Esophagus (tissue), 2 donors: ENCODE measurements at regions not wholly inside any gene's neighbourhood (a gene's known extent, or its start where the extent isn't known, plus 50 kb on each side); places are given as distances from the start of the nearest gene placed in this dataset.

Experiments used
- H3K27ac ChIP-seq, 2 donors: one replicate each; pipeline ENCODE4 v1.5.1; 2013; ENCODE audit warnings: low read depth in 2 of 2, mild to moderate bottlenecking in 2 of 2, inconsistent platforms in 1 of 2, low read length in 1 of 2, moderate library complexity in 1 of 2
- H3K27me3 ChIP-seq, 2 donors: one replicate each; pipeline ENCODE4 v1.6.1; 2013; ENCODE audit warnings: low read length in 2 of 2, control low read depth in 1 of 2, mild to moderate bottlenecking in 1 of 2; ENCODE audit not compliant: insufficient read depth in 2 of 2, control insufficient read depth in 1 of 2
- H3K36me3 ChIP-seq, 2 donors: one replicate each; pipeline ENCODE4 v1.6.1; 2013; ENCODE audit warnings: low read length in 1 of 2; ENCODE audit not compliant: control insufficient read depth in 2 of 2, insufficient read depth in 2 of 2
- H3K4me1 ChIP-seq, 2 donors: one replicate each; pipeline ENCODE4 v1.6.1; 2013; ENCODE audit warnings: low read length in 1 of 2; ENCODE audit not compliant: control insufficient read depth in 2 of 2, insufficient read depth in 2 of 2
- H3K4me3 ChIP-seq, 2 donors: one replicate each; pipeline ENCODE4 v1.5.1; 2013; ENCODE audit warnings: low read length in 2 of 2, mild to moderate bottlenecking in 2 of 2, low read depth in 1 of 2, moderate library complexity in 1 of 2
- H3K9me3 ChIP-seq, 2 donors: one replicate each; pipeline ENCODE4 v1.6.1; 2013; ENCODE audit warnings: mild to moderate bottlenecking in 2 of 2, low read depth in 1 of 2, low read length in 1 of 2, moderate library complexity in 1 of 2; ENCODE audit not compliant: control insufficient read depth in 2 of 2, insufficient read depth in 1 of 2
- WGBS, 2 donors: extraction: QIAGEN DNeasy Blood & Tissue Kit; methylation state at CpG; one replicate each; pipeline ENCODE4 v1.1.7; 2013; 5-methylcytosine and 5-hydroxymethylcytosine counted together
- donor health status: healthy with polysubstance abuse.
- donor health status: Bipolar disorder and iron deficiency.

DNA sequence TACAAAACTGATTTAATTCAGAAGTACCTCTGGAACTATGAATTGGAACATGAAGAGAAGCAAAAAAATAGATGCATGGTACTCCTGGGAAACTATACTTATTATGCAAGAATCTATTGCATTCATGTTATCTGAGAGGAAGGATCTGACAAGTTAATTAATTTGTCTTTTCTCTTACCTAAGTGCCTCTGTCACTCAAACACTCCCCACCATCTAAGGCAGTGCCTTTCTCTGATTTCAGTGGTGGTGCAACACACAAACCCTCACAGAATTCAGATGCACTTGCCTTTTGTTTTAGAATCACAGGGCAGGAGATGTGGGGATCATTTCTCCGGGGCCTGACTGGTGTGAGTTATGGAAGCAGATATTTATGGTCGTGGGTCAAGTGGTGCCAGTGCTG, 52.5 kb upstream of the C9orf72 start:
- 46 to 51% methylated on average over 2 of the region's 2 CpGs for WGBS, 2 donors
- H3K9me3 ChIP-seq, result no peaks in the 10 kb centered on the region
- no peak overlapping the region for H3K4me3 ChIP-seq
- H3K27ac ChIP-seq, result no peak overlapping the region
- H3K27me3 ChIP-seq, result no peaks in the 10 kb centered on the region
- H3K4me1 ChIP-seq, result no peaks in the 10 kb centered on the region
- no peaks in the 10 kb centered on the region for H3K36me3 ChIP-seq

- Histone ChIP-seq H3K36me3 (no peaks in the 10 kb centered on the region), H3K4me3 (no peak overlapping the region), H3K4me1 (no peaks in the 10 kb centered on the region), H3K27me3 (no peaks in the 10 kb centered on the region), H3K9me3 (no peaks in the 10 kb centered on the region), H3K27ac (no peak overlapping the region)
- 45 to 53% methylated on average over 8 of the region's 8 CpGs for WGBS, 2 donors
Measured at GRCh38 chr9:27626244-27627187, 53.2 kb upstream of the C9orf72 start.

DNA sequence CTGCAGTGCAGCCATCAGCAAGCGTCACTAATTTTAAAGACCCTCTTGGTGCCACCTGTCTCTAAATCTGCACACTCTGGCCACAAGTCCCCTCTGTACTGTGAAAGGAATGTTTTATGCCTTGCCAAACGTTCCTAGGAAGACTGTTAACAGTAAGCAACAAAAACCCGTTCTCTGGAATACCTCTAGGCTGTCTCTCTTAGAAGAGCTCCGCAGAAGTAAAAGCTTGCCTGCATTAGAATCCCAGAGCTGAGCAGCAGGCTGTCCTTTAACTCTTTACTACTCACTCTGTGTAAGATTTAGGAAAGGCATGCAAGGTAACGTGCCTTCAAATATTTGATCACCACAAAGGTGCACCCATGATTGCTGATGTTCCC, 53.9 kb upstream of the C9orf72 start:
- no peak overlapping the region for H3K27ac ChIP-seq
- H3K9me3 ChIP-seq, result no peaks in the 10 kb centered on the region
- no peaks in the 10 kb centered on the region for H3K4me1 ChIP-seq
- no peaks in the 10 kb centered on the region for H3K36me3 ChIP-seq
- 40 to 43% methylated on average over 5 of the region's 5 CpGs for WGBS, 2 donors
- no peak overlapping the region for H3K4me3 ChIP-seq
- H3K27me3 ChIP-seq, result no peaks in the 10 kb centered on the region

DNA sequence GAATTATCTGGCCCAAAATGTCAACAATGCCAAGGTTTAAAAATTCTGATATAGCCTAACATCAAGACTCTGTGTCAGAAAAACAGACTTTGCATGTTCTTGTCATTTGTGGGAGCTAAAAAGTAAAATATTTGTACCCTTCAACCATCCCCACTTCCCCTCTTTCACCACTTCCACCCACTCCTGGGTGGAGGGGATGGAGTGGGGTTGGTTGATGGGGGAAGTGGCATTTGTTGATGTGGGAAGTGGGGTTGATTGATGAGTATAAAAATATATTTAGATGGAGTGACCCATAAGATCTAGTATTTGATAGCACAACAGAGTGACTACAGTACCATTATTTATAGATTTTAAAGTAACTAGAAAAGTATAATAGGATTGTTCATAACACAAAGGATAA, 55.0 kb upstream of the C9orf72 start:
- H3K4me1 ChIP-seq, result no peaks in the 10 kb centered on the region
- H3K27ac ChIP-seq, result no peak overlapping the region

DNA sequence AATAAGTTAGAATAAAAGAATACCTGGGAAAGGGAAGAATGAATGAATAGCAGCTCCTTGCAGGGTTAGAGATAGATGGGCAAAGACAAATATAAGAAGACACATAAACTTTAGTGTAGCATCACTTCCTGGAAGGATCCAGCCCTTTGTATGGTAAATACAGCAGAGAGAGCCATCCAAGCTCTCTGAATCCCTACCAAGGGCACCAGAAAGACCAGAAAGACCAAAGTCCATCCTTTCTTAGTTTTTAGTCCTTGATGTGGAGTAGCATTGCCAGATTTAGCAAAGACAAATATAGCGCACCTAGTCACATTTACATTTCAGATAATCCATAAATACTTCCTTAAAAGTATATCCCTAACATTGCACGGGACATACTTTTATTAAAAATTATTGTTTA, 56.1 kb upstream of the C9orf72 start:
- H3K36me3 ChIP-seq, result no peaks in the 10 kb centered on the region
- no peak overlapping the region for H3K27ac ChIP-seq
- no peaks in the 10 kb centered on the region for H3K9me3 ChIP-seq
- no peak overlapping the region for H3K4me3 ChIP-seq
- H3K27me3 ChIP-seq, result no peaks in the 10 kb centered on the region
- WGBS, 2 donors, result 83 to 94% methylated on average over 2 of the region's 2 CpGs
- no peaks in the 10 kb centered on the region for H3K4me1 ChIP-seq

More for the DNA sequence above, 55.0 kb upstream of the C9orf72 start:
- Histone ChIP-seq H3K9me3 (no peaks in the 10 kb centered on the region), H3K27me3 (no peaks in the 10 kb centered on the region), H3K36me3 (no peaks in the 10 kb centered on the region), H3K4me3 (no peak overlapping the region)

- Histone ChIP-seq H3K4me3 (no peak overlapping the region), H3K27me3 (no peaks in the 10 kb centered on the region), H3K36me3 (no peaks in the 10 kb centered on the region), H3K9me3 (no peaks in the 10 kb centered on the region), H3K4me1 (no peaks in the 10 kb centered on the region), H3K27ac (no peak overlapping the region)
- WGBS, 2 donors, result 60 to 70% methylated on average over 6 of the region's 6 CpGs
Measured at GRCh38 chr9:27632254-27632653, 59.0 kb upstream of the C9orf72 start.

GRCh38 chr9:27633764-27634163, 60.5 kb upstream of the C9orf72 start:
- H3K36me3 ChIP-seq, result no peaks in the 10 kb centered on the region
- no peak overlapping the region for H3K27ac ChIP-seq
- no peaks in the 10 kb centered on the region for H3K9me3 ChIP-seq
- no peaks in the 10 kb centered on the region for H3K27me3 ChIP-seq
- WGBS, 2 donors, result 43 to 45% methylated on average over 4 of the region's 4 CpGs
- H3K4me3 ChIP-seq, result no peak overlapping the region
- no peaks in the 10 kb centered on the region for H3K4me1 ChIP-seq

DNA sequence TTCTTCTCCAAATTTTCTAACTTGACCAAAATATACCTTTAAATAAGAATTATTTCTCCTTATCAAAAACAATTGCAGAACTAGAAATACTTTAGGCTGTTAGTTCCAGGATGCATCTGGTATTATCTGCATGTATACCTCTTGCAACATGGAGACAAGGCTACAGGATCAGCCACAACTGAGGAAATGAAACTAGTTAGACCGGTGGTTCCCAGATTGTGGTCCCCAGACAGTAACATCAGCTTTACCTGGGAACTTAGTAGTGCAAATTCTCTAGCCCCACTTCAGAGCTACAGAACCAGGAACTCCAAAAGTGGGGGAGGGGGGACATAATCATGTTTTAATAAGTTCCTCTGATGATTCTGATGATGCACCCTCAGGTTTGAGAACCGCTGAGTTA, 61.6 kb upstream of the C9orf72 start:
- Histone ChIP-seq H3K36me3 (no peaks in the 10 kb centered on the region), H3K9me3 (no peaks in the 10 kb centered on the region), H3K4me3 (no peak overlapping the region), H3K27ac (no peak overlapping the region), H3K27me3 (no peaks in the 10 kb centered on the region), H3K4me1 (no peaks in the 10 kb centered on the region)
- WGBS, 2 donors, result 72 to 73% methylated on average over 2 of the region's 2 CpGs

DNA sequence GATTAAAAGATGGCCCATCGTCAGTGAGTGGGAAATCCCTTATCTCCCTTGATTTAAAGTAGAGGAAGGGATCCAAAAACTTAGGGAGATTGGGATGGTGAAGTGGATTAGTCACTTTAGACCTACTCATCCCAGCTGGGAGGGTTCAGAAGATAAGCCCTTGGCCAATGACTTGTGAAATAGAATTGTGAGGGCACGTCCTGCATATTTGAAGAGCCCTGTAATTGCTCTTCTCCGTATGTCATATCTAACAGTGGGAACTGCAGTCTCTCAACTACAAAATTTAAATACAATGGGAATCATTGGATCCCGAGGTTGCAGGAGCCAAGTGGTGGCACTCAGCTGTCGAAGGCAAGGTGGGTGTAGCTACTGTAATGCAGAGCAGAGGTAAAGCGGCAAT, 65.4 kb upstream of the C9orf72 start:
- Histone ChIP-seq H3K27me3 (no peaks in the 10 kb centered on the region), H3K9me3 (no peaks in the 10 kb centered on the region), H3K27ac (no peak overlapping the region), H3K4me3 (no peak overlapping the region), H3K4me1 (no peaks in the 10 kb centered on the region), H3K36me3 (no peaks in the 10 kb centered on the region)
- 75 to 77% methylated on average over 6 of the region's 6 CpGs for WGBS, 2 donors

GRCh38 chr9:27645161-27645840, 72.0 kb upstream of the C9orf72 start:
- Histone ChIP-seq H3K4me3 (no peak overlapping the region), H3K27ac (no peak overlapping the region)

More at GRCh38 chr9:27645161-27645840, 72.0 kb upstream of the C9orf72 start:
- no peaks in the 10 kb centered on the region for H3K9me3 ChIP-seq
- H3K27me3 ChIP-seq, result no peaks in the 10 kb centered on the region
- H3K36me3 ChIP-seq, result no peaks in the 10 kb centered on the region
- WGBS, 2 donors, result 67 to 77% methylated on average over 3 of the region's 3 CpGs
- no peaks in the 10 kb centered on the region for H3K4me1 ChIP-seq
